Fibroblast of villous mesenchyme (primary cell): ENCODE measurements at regions not wholly inside any gene's neighbourhood (a gene's known extent, or its start where the extent isn't known, plus 50 kb on each side); places are given as distances from the start of the nearest gene placed in this dataset.

Experiments
- DNase-seq: peaks from one replicate; pipeline ENCODE4 v3.0.0-alpha.2; 2010; ENCODE audit warnings: low read depth
- H3K4me3 ChIP-seq: 2 replicates; pipeline ENCODE4 v1.5.1; 2011; ENCODE audit warnings: low read depth, mild to moderate bottlenecking, low read length
- CTCF ChIP-seq: IDR thresholded peaks from 2 replicates; pipeline ENCODE4 v1.5.1; 2012; ENCODE audit warnings: low read depth, mild to moderate bottlenecking, low read length; ENCODE audit not compliant: insufficient read depth

GRCh38 chr11:91906871-91907624 is 317.6 kb upstream of the FAT3 start:
- DNase-seq: no peak
- H3K4me3 ChIP-seq: no peak overlapping the region
- no peak for TF ChIP-seq CTCF

- no peak overlapping the region for H3K4me3 ChIP-seq
- TF ChIP-seq CTCF: no peak
- no peak for DNase-seq
Measured at GRCh38 chr11:91904792-91905785, 319.5 kb upstream of the FAT3 start.

- no peak overlapping the region for H3K4me3 ChIP-seq
- no peak for TF ChIP-seq CTCF
- DNase-seq: no peak
Measured at GRCh38 chr11:91902312-91902711, 322.3 kb upstream of the FAT3 start.

GRCh38 chr11:91880660-91881059 is 344.0 kb upstream of the FAT3 start:
- DNase-seq: no peak
- H3K4me3 ChIP-seq: no peak overlapping the region
- TF ChIP-seq CTCF: no peak

GRCh38 chr11:91876746-91877145 is 347.9 kb upstream of the FAT3 start:
- DNase-seq: no peak
- no peak for TF ChIP-seq CTCF
- no peak overlapping the region for H3K4me3 ChIP-seq

- no peak overlapping the region for H3K4me3 ChIP-seq
- DNase-seq: no peak
- no peak for TF ChIP-seq CTCF
Measured at GRCh38 chr11:91872243-91872642, 352.4 kb upstream of the FAT3 start.
